NCI-H446 (cell line): ENCODE measurements at regions not wholly inside any gene's neighbourhood (a gene's known extent, or its start where the extent isn't known, plus 50 kb on each side); places are given as distances from the start of the nearest gene placed in this dataset.

Experiments
- DNase-seq, 2 experiments: peaks; one replicate each; lab custom pipeline; 2025; lab: John Stamatoyannopoulos, UW

GRCh38 chr5:123811831-123812230 is 299.9 kb downstream of the CSNK1G3 start:
- DNase-seq: no peak

- no peak for DNase-seq
Observed at GRCh38 chr5:123810746-123811340, 298.9 kb downstream of the CSNK1G3 start.

- no peak for DNase-seq
Observed at GRCh38 chr5:123810253-123810652, 298.3 kb downstream of the CSNK1G3 start.

GRCh38 chr5:123809594-123810221 is 297.7 kb downstream of the CSNK1G3 start:
- DNase-seq: peak; percentile 45 to 68

GRCh38 chr5:123808461-123809380 is 296.7 kb downstream of the CSNK1G3 start:
- no peak for DNase-seq

- peak; percentile 42 to 48 for DNase-seq
Observed at GRCh38 chr5:123807177-123807945, 295.4 kb downstream of the CSNK1G3 start.

GRCh38 chr5:123806644-123807043 is 294.7 kb downstream of the CSNK1G3 start:
- no peak for DNase-seq

- no peak for DNase-seq
Observed at GRCh38 chr5:123805300-123805699, 293.3 kb downstream of the CSNK1G3 start.

- DNase-seq: no peak
Observed at GRCh38 chr5:123803359-123803758, 291.4 kb downstream of the CSNK1G3 start.

- DNase-seq: no peak
Observed at GRCh38 chr5:123802298-123802951, 290.4 kb downstream of the CSNK1G3 start.

- no peak for DNase-seq
Observed at GRCh38 chr5:123800640-123801039, 288.7 kb downstream of the CSNK1G3 start.

GRCh38 chr5:123795688-123796087 is 283.7 kb downstream of the CSNK1G3 start:
- no peak for DNase-seq

GRCh38 chr5:123790226-123790625 is 278.2 kb downstream of the CSNK1G3 start:
- DNase-seq: no peak

GRCh38 chr5:123787635-123788034 is 275.7 kb downstream of the CSNK1G3 start:
- no peak for DNase-seq

- no peak for DNase-seq
Observed at GRCh38 chr5:123787136-123787535, 275.2 kb downstream of the CSNK1G3 start.

- DNase-seq: no peak
Observed at GRCh38 chr5:123786411-123786810, 274.4 kb downstream of the CSNK1G3 start.

GRCh38 chr5:123785162-123786071 is 273.4 kb downstream of the CSNK1G3 start:
- peak in 1 of 2 experiments; percentile 55 for DNase-seq

GRCh38 chr5:123783421-123783820 is 271.4 kb downstream of the CSNK1G3 start:
- no peak for DNase-seq

GRCh38 chr5:123778641-123779040 is 266.7 kb downstream of the CSNK1G3 start:
- DNase-seq: peak in 1 of 2 experiments; percentile 44

GRCh38 chr5:123776761-123777160 is 264.8 kb downstream of the CSNK1G3 start:
- no peak for DNase-seq
